ENCODE measurements at regions not wholly inside any gene's neighbourhood (a gene's known extent, or its start where the extent isn't known, plus 50 kb on each side); places are given as distances from the start of the nearest gene placed in this dataset.

- no peak for TF ChIP-seq CTCF (IDR thresholded peaks at IDR 0.05; ENCODE audit: low read depth, low read length, missing input control)
- no peak for TF ChIP-seq ATF3 (IDR thresholded peaks at IDR 0.05)
- TF ChIP-seq EGR1 (IDR thresholded peaks at IDR 0.05; ENCODE audit: low read depth in 2 of 2): no peak
- no peak for TF ChIP-seq TAF1 (conservative IDR thresholded peaks at IDR 0.05)
- no peak for TF ChIP-seq GABPA (IDR thresholded peaks at IDR 0.05 in 1 of 2, conservative IDR thresholded peaks at IDR 0.05 in 1 of 2)
- no peak for TF ChIP-seq YY1 (IDR thresholded peaks at IDR 0.05)
- TF ChIP-seq, protein P1, sequence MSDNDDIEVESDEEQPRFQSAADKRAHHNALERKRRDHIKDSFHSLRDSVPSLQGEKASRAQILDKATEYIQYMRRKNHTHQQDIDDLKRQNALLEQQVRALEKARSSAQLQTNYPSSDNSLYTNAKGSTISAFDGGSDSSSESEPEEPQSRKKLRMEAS (IDR thresholded peaks at IDR 0.05): no peak
- TF ChIP-seq RAD21 (IDR thresholded peaks at IDR 0.05): no peak
- TF ChIP-seq, protein P2, sequence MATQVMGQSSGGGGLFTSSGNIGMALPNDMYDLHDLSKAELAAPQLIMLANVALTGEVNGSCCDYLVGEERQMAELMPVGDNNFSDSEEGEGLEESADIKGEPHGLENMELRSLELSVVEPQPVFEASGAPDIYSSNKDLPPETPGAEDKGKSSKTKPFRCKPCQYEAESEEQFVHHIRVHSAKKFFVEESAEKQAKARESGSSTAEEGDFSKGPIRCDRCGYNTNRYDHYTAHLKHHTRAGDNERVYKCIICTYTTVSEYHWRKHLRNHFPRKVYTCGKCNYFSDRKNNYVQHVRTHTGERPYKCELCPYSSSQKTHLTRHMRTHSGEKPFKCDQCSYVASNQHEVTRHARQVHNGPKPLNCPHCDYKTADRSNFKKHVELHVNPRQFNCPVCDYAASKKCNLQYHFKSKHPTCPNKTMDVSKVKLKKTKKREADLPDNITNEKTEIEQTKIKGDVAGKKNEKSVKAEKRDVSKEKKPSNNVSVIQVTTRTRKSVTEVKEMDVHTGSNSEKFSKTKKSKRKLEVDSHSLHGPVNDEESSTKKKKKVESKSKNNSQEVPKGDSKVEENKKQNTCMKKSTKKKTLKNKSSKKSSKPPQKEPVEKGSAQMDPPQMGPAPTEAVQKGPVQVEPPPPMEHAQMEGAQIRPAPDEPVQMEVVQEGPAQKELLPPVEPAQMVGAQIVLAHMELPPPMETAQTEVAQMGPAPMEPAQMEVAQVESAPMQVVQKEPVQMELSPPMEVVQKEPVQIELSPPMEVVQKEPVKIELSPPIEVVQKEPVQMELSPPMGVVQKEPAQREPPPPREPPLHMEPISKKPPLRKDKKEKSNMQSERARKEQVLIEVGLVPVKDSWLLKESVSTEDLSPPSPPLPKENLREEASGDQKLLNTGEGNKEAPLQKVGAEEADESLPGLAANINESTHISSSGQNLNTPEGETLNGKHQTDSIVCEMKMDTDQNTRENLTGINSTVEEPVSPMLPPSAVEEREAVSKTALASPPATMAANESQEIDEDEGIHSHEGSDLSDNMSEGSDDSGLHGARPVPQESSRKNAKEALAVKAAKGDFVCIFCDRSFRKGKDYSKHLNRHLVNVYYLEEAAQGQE (IDR thresholded peaks at IDR 0.05): no peak
- no peak for TF ChIP-seq FOXA1 (IDR thresholded peaks at IDR 0.05)
- TF ChIP-seq NR2F2 (IDR thresholded peaks at IDR 0.05): no peak
- TF ChIP-seq HNF4A (conservative IDR thresholded peaks at IDR 0.05): no peak
Measured at GRCh38 chr12:43120150-43120549, 431.9 kb downstream of the ADAMTS20 start.

Data from liver (tissue), 3 donors.